Brain microvascular endothelial cell (primary cell): ENCODE measurements at regions not wholly inside any gene's neighbourhood (a gene's known extent, or its start where the extent isn't known, plus 50 kb on each side); places are given as distances from the start of the nearest gene placed in this dataset.

Experiments used
- DNase-seq: peaks from one replicate; pipeline ENCODE4 v3.0.0-alpha.2; 2020
- H3K27ac ChIP-seq: fragments of 250-450 bp; sonication (Bioruptor Pico); 2 replicates; pipeline ENCODE4 v1.5.1; 2020; ENCODE audit warnings: mild to moderate bottlenecking, moderate library complexity
- H3K27me3 ChIP-seq: fragments of 250-450 bp; sonication (Bioruptor Pico); replicated peaks from 2 replicates; pipeline ENCODE4 v1.5.1; 2020; ENCODE audit warnings: mild to moderate bottlenecking
- H3K36me3 ChIP-seq: fragments of 250-450 bp; sonication (Bioruptor Pico); replicated peaks from 2 replicates; pipeline ENCODE4 v1.5.1; 2020; ENCODE audit warnings: mild to moderate bottlenecking
- H3K4me3 ChIP-seq: 2 replicates; pipeline ENCODE4 v1.5.1; 2011; ENCODE audit warnings: low read depth, mild to moderate bottlenecking, control low read depth, low read length, moderate library complexity
- CTCF ChIP-seq: IDR thresholded peaks from 2 replicates; pipeline ENCODE4 v1.5.1; 2011; ENCODE audit warnings: low read depth, mild to moderate bottlenecking, moderate library complexity, low read length, control low read depth, inconsistent platforms; ENCODE audit errors: missing control alignments
- in situ Hi-C: cut with HindIII; loops from 2 replicates; pipeline ENCODE4 v1.10.0; 2017; ENCODE audit warnings: low sequenced_read_pairs, low pct_ligation_motif_present

GRCh38 chr4:66266035-66266434 lies 595.7 kb upstream of the EPHA5 start:
- Histone ChIP-seq H3K36me3 (no peaks in the 10 kb centered on the region), H3K27me3 (no peaks in the 10 kb centered on the region), H3K27ac (no peak overlapping the region), H3K4me3 (no peak overlapping the region)
- DNase-seq = no peak
- no peak for TF ChIP-seq CTCF
- in situ Hi-C loops = no loop called here

- no peak overlapping the region for H3K4me3 ChIP-seq
- H3K27ac ChIP-seq = no peak overlapping the region
- H3K36me3 ChIP-seq = no peaks in the 10 kb centered on the region
- DNase-seq = peak; percentile 3
- H3K27me3 ChIP-seq = no peaks in the 10 kb centered on the region
- in situ Hi-C loops = no loop called here
- TF ChIP-seq CTCF = peak; percentile 47
Observed at GRCh38 chr4:66252291-66252690, 582.0 kb upstream of the EPHA5 start.

- DNase-seq = no peak
- in situ Hi-C loops = no loop called here
- Histone ChIP-seq H3K4me3 (no peak overlapping the region), H3K27ac (no peak overlapping the region), H3K27me3 (no peaks in the 10 kb centered on the region), H3K36me3 (no peaks in the 10 kb centered on the region)
- no peak for TF ChIP-seq CTCF
Observed at GRCh38 chr4:66246643-66247042, 576.4 kb upstream of the EPHA5 start.

- in situ Hi-C loops = no loop called here
- Histone ChIP-seq H3K27me3 (no peaks in the 10 kb centered on the region), H3K4me3 (no peak overlapping the region), H3K27ac (no peak overlapping the region), H3K36me3 (no peaks in the 10 kb centered on the region)
- no peak for TF ChIP-seq CTCF
- DNase-seq = no peak
Observed at GRCh38 chr4:66235876-66236275, 565.6 kb upstream of the EPHA5 start.

- no peak overlapping the region for H3K4me3 ChIP-seq
- no peaks in the 10 kb centered on the region for H3K27me3 ChIP-seq
- no peak for DNase-seq
- in situ Hi-C loops = no loop called here
- H3K36me3 ChIP-seq = no peaks in the 10 kb centered on the region
- no peak overlapping the region for H3K27ac ChIP-seq
- TF ChIP-seq CTCF = no peak
Observed at GRCh38 chr4:66229885-66230284, 559.6 kb upstream of the EPHA5 start.

- in situ Hi-C loops = no loop called here
- Histone ChIP-seq H3K4me3 (no peak overlapping the region), H3K27ac (no peak overlapping the region)
Observed at GRCh38 chr4:66225539-66225938, 555.2 kb upstream of the EPHA5 start.

More at GRCh38 chr4:66225539-66225938, 555.2 kb upstream of the EPHA5 start:
- H3K36me3 ChIP-seq = no peaks in the 10 kb centered on the region
- TF ChIP-seq CTCF = no peak
- no peaks in the 10 kb centered on the region for H3K27me3 ChIP-seq
- no peak for DNase-seq
